Vagina (tissue), 2 donors: ENCODE measurements at regions not wholly inside any gene's neighbourhood (a gene's known extent, or its start where the extent isn't known, plus 50 kb on each side); places are given as distances from the start of the nearest gene placed in this dataset.
"Not testable (repeated sequence)": the region's sequence is repeated elsewhere in the genome, so short reads cannot be mapped to it uniquely, and the experiment has no call there.

Source experiments
- DNase-seq, 2 donors: peaks; one replicate each; pipeline ENCODE4 v3.0.0-alpha.2; 2017; ENCODE audit errors: extremely low spot score in 2 of 2
- H3K27ac ChIP-seq: fragments of 200-600 bp; sonication (generic); one replicate; pipeline ENCODE4 v1.5.1; 2019
- H3K27me3 ChIP-seq: fragments of 200-600 bp; sonication (generic); one replicate; pipeline ENCODE4 v1.5.1; 2019
- H3K36me3 ChIP-seq, 2 donors: fragments of 200-600 bp; sonication (generic); one replicate each; pipeline ENCODE4 v1.5.1; 2017 to 2019
- H3K4me1 ChIP-seq: fragments of 200-600 bp; sonication (generic); one replicate; pipeline ENCODE4 v1.5.1; 2019
- H3K4me3 ChIP-seq, 2 donors: fragments of 200-600 bp; sonication (generic); 1 replicate in 1 of 2; 2 replicates in 1 of 2; pipeline ENCODE4 v1.5.1; 2016 to 2019
- H3K9me3 ChIP-seq: fragments of 200-600 bp; sonication (generic); one replicate; pipeline ENCODE4 v1.5.1; 2019
- POLR2A ChIP-seq, 2 donors: fragments of 450-650 bp; IDR thresholded peaks; one replicate each; pipeline ENCODE4 v1.6.1; 2017; ENCODE audit warnings: antibody characterized with exemption in 2 of 2, mild to moderate bottlenecking in 2 of 2, moderate library complexity in 2 of 2
- POLR2AphosphoS5 ChIP-seq, 2 donors: sonication (generic); formaldehyde crosslinking; IDR thresholded peaks; one replicate each; pipeline ENCODE4 v1.9.0; 2017; ENCODE audit warnings: antibody characterized with exemption in 2 of 2, mild to moderate bottlenecking in 2 of 2, low read depth in 1 of 2; ENCODE audit not compliant: insufficient read depth in 1 of 2
- intact Hi-C: fragments of 100-400 bp; cut with DNase I; formaldehyde crosslinking; loops from one replicate; pipeline ENCODE4 v1.15.1; 2023
- TF ChIP-seq, protein P1 (sequence below), 3 experiments: fragments of 450-650 bp in 2 of 3; fragments of 200-600 bp in 1 of 3; sonication (generic) in 1 of 3; IDR thresholded peaks; one replicate each; pipeline ENCODE4 v1.5.1; 2017 to 2019; ENCODE audit warnings: antibody characterized with exemption in 3 of 3, mild to moderate bottlenecking in 2 of 3, moderate library complexity in 2 of 3

DNA sequence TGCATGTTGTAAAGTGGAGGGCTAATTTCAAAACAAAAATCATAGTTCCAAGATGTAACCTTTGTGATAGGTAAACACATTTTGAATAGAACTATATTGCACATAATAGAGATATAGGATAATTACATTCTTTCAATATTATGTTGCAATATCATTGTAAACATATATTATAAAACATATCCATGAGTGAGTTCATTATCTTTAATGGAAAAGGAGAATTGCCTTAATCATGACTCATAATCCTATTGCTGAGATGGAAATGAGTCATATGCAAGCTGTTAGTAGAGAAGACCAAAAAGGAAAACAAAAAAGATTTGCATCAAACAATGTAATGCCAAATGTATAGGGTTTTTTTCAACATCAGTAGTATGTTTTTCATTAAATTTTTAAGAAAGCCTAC lies 73.7 kb upstream of the WDR44 start:
- Histone ChIP-seq H3K36me3 (no peaks in the 10 kb centered on the region), H3K27ac (no peak overlapping the region), H3K9me3 (no peaks in the 10 kb centered on the region), H3K27me3 (no peaks in the 10 kb centered on the region), H3K4me1 (no peaks in the 10 kb centered on the region), H3K4me3 (no peak overlapping the region)
- intact Hi-C loops: no loop called here
- DNase-seq: no peak
- TF ChIP-seq, protein P1, sequence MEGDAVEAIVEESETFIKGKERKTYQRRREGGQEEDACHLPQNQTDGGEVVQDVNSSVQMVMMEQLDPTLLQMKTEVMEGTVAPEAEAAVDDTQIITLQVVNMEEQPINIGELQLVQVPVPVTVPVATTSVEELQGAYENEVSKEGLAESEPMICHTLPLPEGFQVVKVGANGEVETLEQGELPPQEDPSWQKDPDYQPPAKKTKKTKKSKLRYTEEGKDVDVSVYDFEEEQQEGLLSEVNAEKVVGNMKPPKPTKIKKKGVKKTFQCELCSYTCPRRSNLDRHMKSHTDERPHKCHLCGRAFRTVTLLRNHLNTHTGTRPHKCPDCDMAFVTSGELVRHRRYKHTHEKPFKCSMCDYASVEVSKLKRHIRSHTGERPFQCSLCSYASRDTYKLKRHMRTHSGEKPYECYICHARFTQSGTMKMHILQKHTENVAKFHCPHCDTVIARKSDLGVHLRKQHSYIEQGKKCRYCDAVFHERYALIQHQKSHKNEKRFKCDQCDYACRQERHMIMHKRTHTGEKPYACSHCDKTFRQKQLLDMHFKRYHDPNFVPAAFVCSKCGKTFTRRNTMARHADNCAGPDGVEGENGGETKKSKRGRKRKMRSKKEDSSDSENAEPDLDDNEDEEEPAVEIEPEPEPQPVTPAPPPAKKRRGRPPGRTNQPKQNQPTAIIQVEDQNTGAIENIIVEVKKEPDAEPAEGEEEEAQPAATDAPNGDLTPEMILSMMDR (IDR thresholded peaks at IDR 0.05): no peak
- TF ChIP-seq POLR2A (IDR thresholded peaks at IDR 0.05): no peak
- no peak for TF ChIP-seq POLR2AphosphoS5 (IDR thresholded peaks at IDR 0.05; ENCODE audit: insufficient read depth in 1 of 2, low read depth in 1 of 2)

DNA sequence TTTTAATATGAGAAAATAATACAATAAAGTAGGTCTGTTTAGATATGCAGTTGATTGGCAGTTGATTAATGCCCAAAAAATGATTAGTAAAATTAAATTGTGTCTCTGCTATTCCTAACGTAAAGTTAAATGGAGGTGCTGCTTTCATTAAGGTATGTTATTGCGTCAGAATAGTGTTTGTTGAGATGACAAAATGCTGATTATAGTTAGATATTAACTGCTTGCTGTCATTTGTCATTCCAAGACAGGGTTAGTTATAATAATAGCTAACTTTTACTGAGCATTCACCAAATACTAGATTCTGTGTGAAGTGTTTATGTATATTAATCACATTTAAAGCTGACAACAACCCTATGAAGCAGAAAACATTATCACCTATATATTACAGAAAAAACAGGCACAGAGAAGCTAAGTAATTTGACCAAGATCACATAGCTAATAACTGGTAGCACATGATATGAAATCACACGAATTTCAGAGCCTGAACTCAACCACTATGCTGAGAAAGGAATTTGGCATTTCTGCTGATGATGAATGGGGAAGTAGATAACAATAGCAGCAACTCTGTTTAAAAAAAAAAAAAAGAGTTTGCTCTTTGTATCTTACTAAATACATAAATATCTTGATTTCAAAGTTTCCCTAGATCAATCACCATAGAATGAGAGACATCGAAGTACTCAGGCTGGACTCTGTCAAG lies 59.7 kb upstream of the WDR44 start:
- TF ChIP-seq, protein P1 (IDR thresholded peaks at IDR 0.05): no peak
- TF ChIP-seq POLR2AphosphoS5 (IDR thresholded peaks at IDR 0.05; ENCODE audit: insufficient read depth in 1 of 2, low read depth in 1 of 2) (no peak), POLR2A (IDR thresholded peaks at IDR 0.05) (no peak)
- intact Hi-C loops: no loop called here
- Histone ChIP-seq H3K27ac (no peak overlapping the region), H3K27me3 (no peaks in the 10 kb centered on the region), H3K36me3 (no peaks in the 10 kb centered on the region), H3K4me3 (no peak overlapping the region), H3K4me1 (no peaks in the 10 kb centered on the region), H3K9me3 (no peaks in the 10 kb centered on the region)
- no peak for DNase-seq

DNA sequence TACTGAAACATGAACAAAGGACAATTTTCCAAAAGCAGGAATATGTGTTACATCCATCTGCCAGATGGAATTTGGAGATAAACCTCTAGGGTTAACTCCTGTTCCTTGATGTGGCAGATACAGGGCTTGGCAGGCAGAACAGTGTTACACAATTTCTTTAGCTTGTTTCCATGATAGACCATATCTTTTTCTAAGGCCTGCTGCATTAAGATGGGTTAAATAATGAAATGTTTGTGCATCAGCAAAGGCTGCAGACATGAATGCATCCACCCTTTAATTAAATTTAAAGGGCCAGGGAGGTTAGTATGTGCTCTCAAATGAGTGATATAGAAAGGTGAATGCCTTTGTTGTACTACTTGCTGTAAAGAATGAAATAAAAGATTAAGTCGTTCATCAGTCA lies 50.1 kb upstream of the WDR44 start:
- H3K9me3 ChIP-seq, H3K27me3 ChIP-seq, H3K36me3 ChIP-seq, intact Hi-C loops, DNase-seq, H3K27ac ChIP-seq, H3K4me1 ChIP-seq, H3K4me3 ChIP-seq: not testable (repeated sequence)
